Spleen (tissue), 11 donors: ENCODE measurements at regions not wholly inside any gene's neighbourhood (a gene's known extent, or its start where the extent isn't known, plus 50 kb on each side); places are given as distances from the start of the nearest gene placed in this dataset.

Experiments used
- DNase-seq: peaks from one replicate; pipeline ENCODE4 v3.0.0-alpha.2; 2020
- H3K27ac ChIP-seq, 8 donors: fragments of 200-600 bp; sonication (generic) in 7 of 8; 1 replicate in 4 of 8; 2 replicates in 4 of 8; pipeline versions ENCODE4 v1.5.0 to v1.8.0; 2016 to 2021; ENCODE audit warnings: inconsistent platforms in 4 of 8, mild to moderate bottlenecking in 4 of 8, moderate library complexity in 1 of 8
- H3K27me3 ChIP-seq, 7 donors: fragments of 200-600 bp; sonication (generic) in 6 of 7; replicated peaks in 1 of 7; 1 replicate in 4 of 7; 2 replicates in 3 of 7; pipeline versions ENCODE4 v1.5.0 to v1.8.0; 2016 to 2021; ENCODE audit warnings: inconsistent platforms in 3 of 7, mild to moderate bottlenecking in 1 of 7
- H3K36me3 ChIP-seq, 6 donors: fragments of 200-600 bp; sonication (generic) in 5 of 6; 1 replicate in 4 of 6; 2 replicates in 2 of 6; pipeline versions ENCODE4 v1.5.0 to v1.8.0; 2016 to 2021; ENCODE audit warnings: inconsistent platforms in 2 of 6
- H3K4me1 ChIP-seq, 6 donors: fragments of 200-600 bp; sonication (generic) in 5 of 6; 1 replicate in 3 of 6; 2 replicates in 3 of 6; pipeline versions ENCODE4 v1.5.0 to v1.8.0; 2016 to 2021; ENCODE audit warnings: inconsistent platforms in 3 of 6
- H3K4me3 ChIP-seq, 8 donors: fragments of 200-600 bp; sonication (generic) in 7 of 8; 1 replicate in 4 of 8; 2 replicates in 4 of 8; pipeline versions ENCODE4 v1.5.0 to v1.8.0; 2016 to 2021; ENCODE audit warnings: inconsistent platforms in 4 of 8, mild to moderate bottlenecking in 4 of 8, moderate library complexity in 2 of 8
- H3K9me3 ChIP-seq, 8 donors: fragments of 200-600 bp; sonication (generic) in 7 of 8; 1 replicate in 4 of 8; 2 replicates in 4 of 8; pipeline versions ENCODE4 v1.5.0 to v1.8.0; 2016 to 2021; ENCODE audit warnings: inconsistent platforms in 4 of 8
- CTCF ChIP-seq, 11 experiments: fragments of 200-600 bp in 7 of 11; fragments of 450-650 bp in 4 of 11; sonication (generic) in 4 of 11; IDR thresholded peaks in 8 of 11; conservative IDR thresholded peaks in 3 of 11; 1 replicate in 7 of 11; 2 replicates in 4 of 11; pipeline versions ENCODE4 v1.4.0 to v1.8.0; 2016 to 2021; ENCODE audit warnings: antibody characterized with exemption in 11 of 11, inconsistent platforms in 4 of 11, mild to moderate bottlenecking in 1 of 11
- POLR2A ChIP-seq, 3 donors: fragments of 450-650 bp; IDR thresholded peaks; one replicate each; pipeline ENCODE4 v1.5.1; 2017; ENCODE audit warnings: antibody characterized with exemption in 3 of 3, mild to moderate bottlenecking in 1 of 3
- POLR2AphosphoS5 ChIP-seq, 3 donors: sonication (generic); formaldehyde crosslinking; IDR thresholded peaks; one replicate each; pipeline ENCODE4 v1.5.1; 2017; ENCODE audit warnings: antibody characterized with exemption in 3 of 3
- WGBS, 5 donors: extraction: QIAGEN DNeasy Blood & Tissue Kit in 3 of 5; methylation state at CpG; one replicate each; pipeline versions ENCODE4 v1.1.5 to v1.1.7; 2013 to 2018; 5-methylcytosine and 5-hydroxymethylcytosine counted together
- intact Hi-C: fragments of 100-400 bp; cut with DNase I; formaldehyde crosslinking; loops from one replicate; pipeline ENCODE4 v1.15.0; 2023; ENCODE audit warnings: low total_unique reads
- donor health status: healthy with polysubstance abuse.
- donor health status: DM: no; HTN: no; CAD: no; lungs with moderate emphysema.
- donor health status: DM: no; HTN: no; CAD: no.
- donor health status: Bipolar disorder and iron deficiency.
- donor health status: healthy.
- donor health status: DM: no; HTN: no; CAD: no.
- donor health status: DM: yes; HTN: yes; CAD: no.

GRCh38 chr12:60052483-60052882 lies 456.7 kb downstream of the SLC16A7 start:
- WGBS, 5 donors: 81 to 93% (median 89%) methylated on average over 2 of the region's 2 CpGs
- intact Hi-C loops: no loop called here
- H3K36me3 ChIP-seq: no peaks in the 10 kb centered on the region
- no peaks in the 10 kb centered on the region for H3K27me3 ChIP-seq
- H3K9me3 ChIP-seq: no peaks in the 10 kb centered on the region
- no peak overlapping the region for H3K4me3 ChIP-seq
- DNase-seq: no peak
- TF ChIP-seq CTCF (IDR thresholded peaks at IDR 0.05 in 8 of 11, conservative IDR thresholded peaks at IDR 0.05 in 3 of 11): no peak
- H3K27ac ChIP-seq: no peak overlapping the region
- H3K4me1 ChIP-seq: no peaks in the 10 kb centered on the region

- no peaks in the 10 kb centered on the region for H3K9me3 ChIP-seq
- H3K27me3 ChIP-seq: no peaks in the 10 kb centered on the region
- no peak overlapping the region for H3K4me3 ChIP-seq
- no peak for DNase-seq
- H3K27ac ChIP-seq: no peak overlapping the region
- no peaks in the 10 kb centered on the region for H3K36me3 ChIP-seq
- TF ChIP-seq CTCF (IDR thresholded peaks at IDR 0.05 in 8 of 11, conservative IDR thresholded peaks at IDR 0.05 in 3 of 11) (no peak), POLR2A (IDR thresholded peaks at IDR 0.05) (no peak), POLR2AphosphoS5 (IDR thresholded peaks at IDR 0.05) (no peak)
- no peaks in the 10 kb centered on the region for H3K4me1 ChIP-seq
- intact Hi-C loops: no loop called here
Observed at GRCh38 chr12:60059180-60059579, 463.4 kb downstream of the SLC16A7 start.

- 85 to 100% (median 93%) methylated on average over 1 of the region's 1 CpG for WGBS, 5 donors
- H3K4me3 ChIP-seq: no peak overlapping the region
- no peaks in the 10 kb centered on the region for H3K4me1 ChIP-seq
- DNase-seq: no peak
- intact Hi-C loops: no loop called here
- no peak overlapping the region for H3K27ac ChIP-seq
- peaks cover 0 to 5% (median 0%) of the 10 kb centered on the region in 8 donors for H3K9me3 ChIP-seq
- no peak for TF ChIP-seq POLR2A (IDR thresholded peaks at IDR 0.05)
- no peaks in the 10 kb centered on the region for H3K27me3 ChIP-seq
- H3K36me3 ChIP-seq: no peaks in the 10 kb centered on the region
Observed at GRCh38 chr12:60066655-60067054, 470.8 kb downstream of the SLC16A7 start.

GRCh38 chr12:60070552-60070951 lies 474.7 kb downstream of the SLC16A7 start:
- 84 to 94% (median 91%) methylated on average over 1 of the region's 1 CpG for WGBS, 5 donors
- H3K27me3 ChIP-seq: no peaks in the 10 kb centered on the region
- intact Hi-C loops: no loop called here
- H3K4me3 ChIP-seq: no peak overlapping the region
- H3K9me3 ChIP-seq: peaks cover 0 to 5% (median 0%) of the 10 kb centered on the region in 8 donors
- no peak overlapping the region for H3K27ac ChIP-seq
- no peak for DNase-seq
- TF ChIP-seq POLR2AphosphoS5 (IDR thresholded peaks at IDR 0.05) (no peak), CTCF (IDR thresholded peaks at IDR 0.05 in 8 of 11, conservative IDR thresholded peaks at IDR 0.05 in 3 of 11) (no peak), POLR2A (IDR thresholded peaks at IDR 0.05) (no peak)
- H3K4me1 ChIP-seq: no peaks in the 10 kb centered on the region
- H3K36me3 ChIP-seq: no peaks in the 10 kb centered on the region

GRCh38 chr12:60071759-60072191 lies 475.9 kb downstream of the SLC16A7 start:
- TF ChIP-seq CTCF (IDR thresholded peaks at IDR 0.05 in 8 of 11, conservative IDR thresholded peaks at IDR 0.05 in 3 of 11) (no peak), POLR2A (IDR thresholded peaks at IDR 0.05) (no peak)
- no peak for DNase-seq
- Histone ChIP-seq H3K27me3 (no peaks in the 10 kb centered on the region), H3K4me3 (no peak overlapping the region), H3K9me3 (peaks cover 0 to 5% (median 0%) of the 10 kb centered on the region in 8 donors), H3K36me3 (no peaks in the 10 kb centered on the region), H3K4me1 (no peaks in the 10 kb centered on the region), H3K27ac (no peak overlapping the region)
- WGBS, 5 donors: 75 to 89% (median 80%) methylated on average over 2 of the region's 2 CpGs
- intact Hi-C loops: no loop called here
